ENCODE measurements at regions not wholly inside any gene's neighbourhood (a gene's known extent, or its start where the extent isn't known, plus 50 kb on each side); places are given as distances from the start of the nearest gene placed in this dataset.

DNA sequence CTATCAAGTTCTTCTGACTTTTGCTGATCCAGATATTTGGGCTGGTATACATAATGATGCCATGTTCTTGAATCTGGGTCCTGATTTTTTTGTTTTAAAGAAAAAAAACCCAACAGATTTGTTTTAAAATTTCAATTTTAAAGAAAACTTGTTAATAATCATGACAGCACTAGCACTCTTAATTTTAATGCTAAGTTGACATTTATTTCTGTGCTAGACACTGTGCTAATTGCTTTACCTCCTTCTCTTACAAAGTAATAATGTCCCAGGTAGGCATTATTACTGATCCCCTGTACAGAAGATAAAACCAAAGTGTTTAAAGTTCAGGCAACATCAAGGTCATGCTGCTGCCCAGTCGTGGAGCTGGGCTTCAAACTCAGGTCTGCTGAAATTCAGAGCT, 101.9 kb downstream of the ZNF608 start:
- no peak overlapping the region for H3K4me2 ChIP-seq (replicated peaks; ENCODE audit: low read depth, low read length, poor library complexity, severe bottlenecking)
- H3K4me1 Mint-ChIP-seq = peaks cover 52% of the 10 kb centered on the region
- WGBS (ENCODE audit: insufficient coverage) = no CpG with 5 or more reads among the region's 1 CpG
- H3K27me3 ChIP-seq (replicated peaks in 1 of 4; ENCODE audit: control extremely low read depth in 1 of 4, control insufficient read depth in 3 of 4, insufficient read depth in 4 of 4, low read length in 3 of 4) = peaks cover 0 to 10% (median 0%) of the 10 kb centered on the region in 4 experiments
- ATAC-seq (ENCODE audit: low read depth) (no peak), DNase-seq (no peak)
- peaks cover 4% of the 10 kb centered on the region for H4K20me1 ChIP-seq (ENCODE audit: control insufficient read depth, insufficient read depth, low read length, poor library complexity, severe bottlenecking)
- H3K4me3 Mint-ChIP-seq = no peak overlapping the region
- H3K9ac ChIP-seq (ENCODE audit: low read length) = no peak overlapping the region
- no peaks in the 10 kb centered on the region for H3K27me3 Mint-ChIP-seq
- no peak overlapping the region for H3K4me3 ChIP-seq (ENCODE audit: control extremely low read depth in 1 of 5, extremely low read depth in 1 of 5, insufficient read depth in 1 of 5, low read depth in 2 of 5, low read length in 4 of 5)
- CTCF ChIA-PET = interaction anchor here (1.2 kb wide), 1 partner anchor 40 kb away, joined by 3 read pairs; no protein-coding TSS in a partner anchor
- intact Hi-C loops (cut with micrococcal nuclease) = no loop called here
- POLR2A ChIA-PET = no interaction called here
- no peak overlapping the region for H3K27ac Mint-ChIP-seq
- H3K4me1 ChIP-seq (ENCODE audit: control insufficient read depth in 2 of 2, insufficient read depth in 2 of 2, low read length in 2 of 2) = peaks cover 42 to 45% of the 10 kb centered on the region in 2 donors
- peaks cover 3% of the 10 kb centered on the region for H3K9me3 Mint-ChIP-seq (ENCODE audit: insufficient read depth)
- H3K36me3 ChIP-seq (replicated peaks in 1 of 2; ENCODE audit: control extremely low read depth in 1 of 2, control insufficient read depth in 1 of 2, extremely low read depth in 1 of 2, insufficient read depth in 2 of 2, low read length in 1 of 2) = peaks cover 0 to 18% of the 10 kb centered on the region in 2 experiments
- H2AFZ ChIP-seq (ENCODE audit: insufficient read depth, low read depth, low read length, poor library complexity, severe bottlenecking) = no peak overlapping the region
- TF ChIP-seq, protein P1, sequence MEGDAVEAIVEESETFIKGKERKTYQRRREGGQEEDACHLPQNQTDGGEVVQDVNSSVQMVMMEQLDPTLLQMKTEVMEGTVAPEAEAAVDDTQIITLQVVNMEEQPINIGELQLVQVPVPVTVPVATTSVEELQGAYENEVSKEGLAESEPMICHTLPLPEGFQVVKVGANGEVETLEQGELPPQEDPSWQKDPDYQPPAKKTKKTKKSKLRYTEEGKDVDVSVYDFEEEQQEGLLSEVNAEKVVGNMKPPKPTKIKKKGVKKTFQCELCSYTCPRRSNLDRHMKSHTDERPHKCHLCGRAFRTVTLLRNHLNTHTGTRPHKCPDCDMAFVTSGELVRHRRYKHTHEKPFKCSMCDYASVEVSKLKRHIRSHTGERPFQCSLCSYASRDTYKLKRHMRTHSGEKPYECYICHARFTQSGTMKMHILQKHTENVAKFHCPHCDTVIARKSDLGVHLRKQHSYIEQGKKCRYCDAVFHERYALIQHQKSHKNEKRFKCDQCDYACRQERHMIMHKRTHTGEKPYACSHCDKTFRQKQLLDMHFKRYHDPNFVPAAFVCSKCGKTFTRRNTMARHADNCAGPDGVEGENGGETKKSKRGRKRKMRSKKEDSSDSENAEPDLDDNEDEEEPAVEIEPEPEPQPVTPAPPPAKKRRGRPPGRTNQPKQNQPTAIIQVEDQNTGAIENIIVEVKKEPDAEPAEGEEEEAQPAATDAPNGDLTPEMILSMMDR (IDR thresholded peaks at IDR 0.05) = no peak
- no peak for TF ChIP-seq EZH2 (IDR thresholded peaks at IDR 0.05; ENCODE audit: borderline replicate concordance, insufficient read depth, low read depth, low read length, poor library complexity, severe bottlenecking)
- peaks cover 0 to 6% (median 0%) of the 10 kb centered on the region in 3 donors for H3K9me3 ChIP-seq (ENCODE audit: control extremely low read depth in 1 of 3, control insufficient read depth in 2 of 3, insufficient read depth in 1 of 3, low read length in 2 of 3)
- H3K79me2 ChIP-seq (ENCODE audit: control insufficient read depth, insufficient read depth, low read length) = peaks cover 9% of the 10 kb centered on the region
- no peak overlapping the region for H3K27ac ChIP-seq (ENCODE audit: low read length in 2 of 2)

DNA sequence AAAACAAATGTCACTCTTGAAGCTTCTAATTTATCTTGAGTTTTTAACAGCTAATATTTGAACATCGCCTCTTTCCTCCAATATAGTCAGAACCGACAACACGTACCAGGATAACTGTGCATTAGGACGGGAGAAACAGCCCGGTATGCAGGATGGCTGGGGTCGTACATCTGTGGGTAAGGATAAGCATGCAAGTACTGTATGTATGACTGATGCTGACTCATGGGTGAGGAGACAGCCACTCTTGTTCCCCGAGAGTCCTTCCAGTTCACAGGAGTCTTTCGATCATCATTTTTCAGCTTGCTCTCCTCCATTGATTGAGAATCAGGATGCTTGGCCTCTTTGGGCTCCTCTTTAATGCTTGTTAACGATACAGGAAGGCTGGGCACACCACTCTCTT, 102.3 kb downstream of the ZNF608 start:
- POLR2A ChIA-PET = no interaction called here
- WGBS (ENCODE audit: insufficient coverage) = 98% methylated on average over 7 of the region's 9 CpGs

More for the DNA sequence above, 102.3 kb downstream of the ZNF608 start:
- H3K27ac ChIP-seq (ENCODE audit: low read length in 2 of 2) = no peak overlapping the region
- no peak overlapping the region for H3K27ac Mint-ChIP-seq
- TF ChIP-seq, protein P1 (IDR thresholded peaks at IDR 0.05) = no peak
- no peak for TF ChIP-seq EZH2 (IDR thresholded peaks at IDR 0.05; ENCODE audit: borderline replicate concordance, insufficient read depth, low read depth, low read length, poor library complexity, severe bottlenecking)
- intact Hi-C loops (cut with micrococcal nuclease) = no loop called here
- H3K79me2 ChIP-seq (ENCODE audit: control insufficient read depth, insufficient read depth, low read length) = peaks cover 9% of the 10 kb centered on the region
- no peak overlapping the region for H3K4me2 ChIP-seq (replicated peaks; ENCODE audit: low read depth, low read length, poor library complexity, severe bottlenecking)
- H4K20me1 ChIP-seq (ENCODE audit: control insufficient read depth, insufficient read depth, low read length, poor library complexity, severe bottlenecking) = peaks cover 4% of the 10 kb centered on the region
- DNase-seq (no peak), ATAC-seq (ENCODE audit: low read depth) (no peak)
- H3K4me1 Mint-ChIP-seq = peaks cover 47% of the 10 kb centered on the region
- H3K9me3 ChIP-seq (ENCODE audit: control extremely low read depth in 1 of 3, control insufficient read depth in 2 of 3, insufficient read depth in 1 of 3, low read length in 2 of 3) = peaks cover 0 to 6% (median 0%) of the 10 kb centered on the region in 3 donors
- H3K4me1 ChIP-seq (ENCODE audit: control insufficient read depth in 2 of 2, insufficient read depth in 2 of 2, low read length in 2 of 2) = peaks cover 38 to 41% of the 10 kb centered on the region in 2 donors
- peaks cover 0 to 10% (median 0%) of the 10 kb centered on the region in 4 experiments for H3K27me3 ChIP-seq (replicated peaks in 1 of 4; ENCODE audit: control extremely low read depth in 1 of 4, control insufficient read depth in 3 of 4, insufficient read depth in 4 of 4, low read length in 3 of 4)
- no peak overlapping the region for H3K4me3 Mint-ChIP-seq
- H2AFZ ChIP-seq (ENCODE audit: insufficient read depth, low read depth, low read length, poor library complexity, severe bottlenecking) = no peak overlapping the region
- CTCF ChIA-PET = interaction anchor here (1.2 kb wide), 1 partner anchor 40 kb away, joined by 3 read pairs; no protein-coding TSS in a partner anchor
- no peak overlapping the region for H3K9ac ChIP-seq (ENCODE audit: low read length)
- H3K4me3 ChIP-seq (ENCODE audit: control extremely low read depth in 1 of 5, extremely low read depth in 1 of 5, insufficient read depth in 1 of 5, low read depth in 2 of 5, low read length in 4 of 5) = no peak overlapping the region
- peaks cover 0 to 18% of the 10 kb centered on the region in 2 experiments for H3K36me3 ChIP-seq (replicated peaks in 1 of 2; ENCODE audit: control extremely low read depth in 1 of 2, control insufficient read depth in 1 of 2, extremely low read depth in 1 of 2, insufficient read depth in 2 of 2, low read length in 1 of 2)
- no peaks in the 10 kb centered on the region for H3K27me3 Mint-ChIP-seq
- peaks cover 3% of the 10 kb centered on the region for H3K9me3 Mint-ChIP-seq (ENCODE audit: insufficient read depth)
